HL-60 (cell line): ENCODE measurements at regions not wholly inside any gene's neighbourhood (a gene's known extent, or its start where the extent isn't known, plus 50 kb on each side); places are given as distances from the start of the nearest gene placed in this dataset.

Experiments
- DNase-seq, 2 experiments: peaks; one replicate each; pipeline ENCODE4 v3.0.0-alpha.2; 2010 to 2020; ENCODE audit warnings: low read depth in 1 of 2, low spot score in 1 of 2
- H3K27ac ChIP-seq: fragments of 250-450 bp; sonication (Bioruptor Pico); replicated peaks from 2 replicates; pipeline ENCODE4 v1.5.1; 2020; ENCODE audit warnings: mild to moderate bottlenecking, moderate library complexity
- H3K27me3 ChIP-seq: fragments of 250-450 bp; sonication (Bioruptor Pico); 2 replicates; pipeline ENCODE4 v1.5.1; 2021; ENCODE audit warnings: mild to moderate bottlenecking, moderate library complexity; ENCODE audit not compliant: insufficient read depth, poor library complexity, severe bottlenecking
- H3K4me3 ChIP-seq: replicated peaks from 2 replicates; pipeline ENCODE4 v1.5.1; 2011; ENCODE audit warnings: mild to moderate bottlenecking, control low read depth, low read length; ENCODE audit not compliant: insufficient read depth
- CTCF ChIP-seq: IDR thresholded peaks from one replicate; pipeline ENCODE4 v1.5.1; 2011; ENCODE audit warnings: low read length, control low read depth, inconsistent platforms; ENCODE audit not compliant: insufficient read depth
- GABPA ChIP-seq: IDR thresholded peaks from 2 replicates; pipeline ENCODE4 v1.6.1; 2012; ENCODE audit warnings: low read depth
- POLR2AphosphoS5 ChIP-seq: IDR thresholded peaks from 2 replicates; pipeline ENCODE4 v1.6.1; 2012; ENCODE audit warnings: low read depth
- SPI1 ChIP-seq: IDR thresholded peaks from 2 replicates; pipeline ENCODE4 v1.6.1; 2012; ENCODE audit warnings: low read depth, mild to moderate bottlenecking, borderline replicate concordance
- TF ChIP-seq, protein P1 (sequence below): IDR thresholded peaks from 2 replicates; pipeline ENCODE4 v1.6.1; 2012; ENCODE audit warnings: low read depth; ENCODE audit not compliant: insufficient replicate concordance

GRCh38 chr14:87623616-87624015 lies 369.4 kb downstream of the GALC start:
- no peak for DNase-seq
- Histone ChIP-seq H3K27me3 (no peaks in the 10 kb centered on the region), H3K4me3 (no peak overlapping the region), H3K27ac (no peak overlapping the region)
- TF ChIP-seq CTCF, result no peak
- no peak for TF ChIP-seq SPI1

- no peak overlapping the region for H3K27ac ChIP-seq
- H3K4me3 ChIP-seq, result no peak overlapping the region
- peak in 1 of 2 experiments; percentile 1 for DNase-seq
- H3K27me3 ChIP-seq, result peaks cover 4% of the 10 kb centered on the region
- no peak for TF ChIP-seq POLR2AphosphoS5
- peak; percentile 85 for TF ChIP-seq SPI1
- TF ChIP-seq CTCF, result no peak
Observed at GRCh38 chr14:87617079-87617478, 375.9 kb downstream of the GALC start.

DNA sequence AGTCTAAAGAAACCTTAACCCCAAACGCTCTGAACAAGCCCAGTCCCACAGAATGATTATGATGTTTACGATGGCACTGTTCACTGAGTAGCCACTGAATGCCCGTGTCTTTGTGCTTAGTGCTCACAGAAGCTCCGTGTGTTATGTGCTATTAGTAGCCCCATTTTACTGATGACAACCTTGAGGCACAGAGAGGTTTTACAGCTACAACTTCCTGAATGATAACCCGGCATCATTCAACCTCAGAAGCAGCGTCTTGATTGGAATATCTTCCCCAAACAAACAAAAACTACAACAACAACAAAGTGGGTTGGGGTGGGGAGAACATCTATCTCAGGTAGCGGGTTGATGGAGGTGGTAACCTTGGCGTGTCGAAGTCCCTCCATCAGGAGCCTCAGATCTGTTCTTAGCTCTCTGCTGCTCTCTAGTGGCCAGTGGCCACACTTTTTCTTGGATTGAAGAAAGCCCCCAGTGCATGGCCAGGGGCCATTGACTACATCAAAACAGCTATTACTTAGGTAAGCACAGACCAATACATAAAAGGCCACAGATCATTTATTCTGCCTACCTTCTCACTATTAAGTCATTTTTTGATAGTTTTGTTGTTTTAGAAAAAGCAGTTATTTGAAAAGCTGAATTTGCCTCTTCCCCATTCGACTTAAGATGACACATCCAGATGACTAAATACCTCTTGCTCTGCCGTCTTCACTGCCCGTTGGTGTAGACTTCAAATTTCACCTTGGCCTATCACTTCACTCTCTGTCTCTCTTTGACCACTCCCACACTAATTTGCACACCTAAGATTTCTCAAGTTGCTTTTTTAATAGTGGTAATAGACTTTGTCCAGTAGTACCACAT lies 376.9 kb downstream of the GALC start:
- Histone ChIP-seq H3K27me3 (peaks cover 4% of the 10 kb centered on the region), H3K4me3 (no peak overlapping the region), H3K27ac (no peak overlapping the region)
- peak; percentile 18 to 42 for DNase-seq
- no peak for TF ChIP-seq GABPA
- TF ChIP-seq CTCF, result peak; percentile 63

DNA sequence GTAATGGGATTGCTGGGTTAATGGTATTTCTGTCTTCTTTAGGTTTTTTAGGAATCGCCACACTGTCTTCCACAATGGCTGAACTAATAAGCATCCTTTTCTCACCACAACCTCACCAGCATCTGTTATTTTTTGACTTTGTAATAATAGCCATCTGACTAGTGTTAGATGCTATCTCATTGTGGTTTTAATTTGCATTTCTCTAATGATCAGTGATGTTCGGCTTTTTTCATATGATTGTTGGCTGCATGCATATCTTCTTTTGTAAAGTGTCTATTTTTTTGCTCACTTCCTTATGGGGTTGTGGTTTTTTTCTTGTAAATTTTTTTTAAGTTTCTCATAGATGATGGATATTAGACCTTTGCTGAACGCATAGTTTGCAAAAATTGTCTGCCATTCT lies 377.9 kb downstream of the GALC start:
- no peak for DNase-seq
- TF ChIP-seq SPI1, result no peak
- no peak for TF ChIP-seq POLR2AphosphoS5
- TF ChIP-seq, protein P1, sequence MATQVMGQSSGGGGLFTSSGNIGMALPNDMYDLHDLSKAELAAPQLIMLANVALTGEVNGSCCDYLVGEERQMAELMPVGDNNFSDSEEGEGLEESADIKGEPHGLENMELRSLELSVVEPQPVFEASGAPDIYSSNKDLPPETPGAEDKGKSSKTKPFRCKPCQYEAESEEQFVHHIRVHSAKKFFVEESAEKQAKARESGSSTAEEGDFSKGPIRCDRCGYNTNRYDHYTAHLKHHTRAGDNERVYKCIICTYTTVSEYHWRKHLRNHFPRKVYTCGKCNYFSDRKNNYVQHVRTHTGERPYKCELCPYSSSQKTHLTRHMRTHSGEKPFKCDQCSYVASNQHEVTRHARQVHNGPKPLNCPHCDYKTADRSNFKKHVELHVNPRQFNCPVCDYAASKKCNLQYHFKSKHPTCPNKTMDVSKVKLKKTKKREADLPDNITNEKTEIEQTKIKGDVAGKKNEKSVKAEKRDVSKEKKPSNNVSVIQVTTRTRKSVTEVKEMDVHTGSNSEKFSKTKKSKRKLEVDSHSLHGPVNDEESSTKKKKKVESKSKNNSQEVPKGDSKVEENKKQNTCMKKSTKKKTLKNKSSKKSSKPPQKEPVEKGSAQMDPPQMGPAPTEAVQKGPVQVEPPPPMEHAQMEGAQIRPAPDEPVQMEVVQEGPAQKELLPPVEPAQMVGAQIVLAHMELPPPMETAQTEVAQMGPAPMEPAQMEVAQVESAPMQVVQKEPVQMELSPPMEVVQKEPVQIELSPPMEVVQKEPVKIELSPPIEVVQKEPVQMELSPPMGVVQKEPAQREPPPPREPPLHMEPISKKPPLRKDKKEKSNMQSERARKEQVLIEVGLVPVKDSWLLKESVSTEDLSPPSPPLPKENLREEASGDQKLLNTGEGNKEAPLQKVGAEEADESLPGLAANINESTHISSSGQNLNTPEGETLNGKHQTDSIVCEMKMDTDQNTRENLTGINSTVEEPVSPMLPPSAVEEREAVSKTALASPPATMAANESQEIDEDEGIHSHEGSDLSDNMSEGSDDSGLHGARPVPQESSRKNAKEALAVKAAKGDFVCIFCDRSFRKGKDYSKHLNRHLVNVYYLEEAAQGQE, result no peak
- TF ChIP-seq CTCF, result no peak
- TF ChIP-seq GABPA, result no peak
- no peak overlapping the region for H3K27ac ChIP-seq
- H3K27me3 ChIP-seq, result peaks cover 4% of the 10 kb centered on the region
- no peak overlapping the region for H3K4me3 ChIP-seq
